Cerebellar cortex (tissue), 1 donor: ENCODE measurements at regions not wholly inside any gene's neighbourhood (a gene's known extent, or its start where the extent isn't known, plus 50 kb on each side); places are given as distances from the start of the nearest gene placed in this dataset.
A peak's percentile ranks its signal among the peaks of the same experiment; 100 is the strongest.

ENCODE experiments used
- DNase-seq: peaks from one replicate; pipeline ENCODE4 v3.0.0-alpha.2; 2015; ENCODE audit warnings: low spot score

DNA sequence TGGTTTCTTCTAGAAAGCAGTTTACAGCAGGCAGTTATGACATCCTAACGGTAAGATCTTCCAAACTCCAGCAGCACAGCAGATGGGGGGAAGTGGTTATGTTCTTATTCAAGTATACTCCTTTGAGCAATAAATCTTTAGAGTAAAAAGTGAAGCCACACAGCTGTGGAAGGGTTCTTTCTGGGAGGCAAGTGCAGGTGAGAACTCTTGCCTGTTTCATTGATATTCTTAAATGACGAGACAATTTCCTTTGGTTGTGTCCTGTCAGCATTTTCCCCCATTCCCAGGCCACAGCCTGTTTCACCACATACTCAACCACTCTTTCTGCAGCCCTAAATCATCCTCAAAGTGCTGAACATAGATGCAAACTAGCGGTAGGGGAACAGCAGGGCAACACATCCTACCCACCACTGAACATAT is 207.3 kb upstream of the MTNR1B start:
- DNase-seq: no peak

DNA sequence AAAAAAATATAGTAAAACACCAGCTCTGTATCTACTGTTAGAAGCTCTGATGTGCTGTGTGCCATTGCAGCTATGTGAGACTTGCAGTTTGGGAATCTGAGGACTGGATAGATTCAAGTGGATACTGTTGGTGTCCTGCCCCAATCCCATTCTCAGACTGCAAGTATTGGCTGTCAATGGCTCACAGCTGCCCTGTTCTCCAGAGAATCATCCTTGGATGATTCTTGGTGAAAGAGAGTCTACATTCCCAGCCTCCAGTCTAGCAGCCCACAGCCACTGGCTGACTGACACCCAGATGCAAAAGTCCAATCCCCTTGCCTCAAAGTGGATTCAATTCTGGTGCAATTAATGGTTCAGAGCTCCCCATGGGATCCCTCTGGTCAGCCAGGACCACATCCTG is 206.1 kb upstream of the MTNR1B start:
- DNase-seq: no peak

DNA sequence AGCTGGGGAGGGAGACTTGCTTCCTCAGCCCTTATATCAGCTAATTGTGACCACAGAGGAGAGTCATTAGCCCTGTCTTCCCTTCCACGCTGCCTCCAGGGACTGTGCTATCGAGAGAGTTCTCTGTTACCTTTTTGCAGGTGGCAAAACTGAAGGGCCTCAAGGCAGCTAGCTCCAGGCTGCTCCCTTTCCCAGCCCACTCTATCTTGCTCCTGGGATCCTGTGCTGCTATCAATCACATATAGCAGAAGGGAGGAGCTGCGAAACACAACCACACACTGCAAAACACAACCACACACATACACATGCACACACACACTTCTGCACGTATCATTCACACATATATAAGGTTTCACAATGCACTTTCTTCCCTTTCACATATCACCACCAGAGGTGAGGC is 205.3 kb upstream of the MTNR1B start:
- no peak for DNase-seq

DNA sequence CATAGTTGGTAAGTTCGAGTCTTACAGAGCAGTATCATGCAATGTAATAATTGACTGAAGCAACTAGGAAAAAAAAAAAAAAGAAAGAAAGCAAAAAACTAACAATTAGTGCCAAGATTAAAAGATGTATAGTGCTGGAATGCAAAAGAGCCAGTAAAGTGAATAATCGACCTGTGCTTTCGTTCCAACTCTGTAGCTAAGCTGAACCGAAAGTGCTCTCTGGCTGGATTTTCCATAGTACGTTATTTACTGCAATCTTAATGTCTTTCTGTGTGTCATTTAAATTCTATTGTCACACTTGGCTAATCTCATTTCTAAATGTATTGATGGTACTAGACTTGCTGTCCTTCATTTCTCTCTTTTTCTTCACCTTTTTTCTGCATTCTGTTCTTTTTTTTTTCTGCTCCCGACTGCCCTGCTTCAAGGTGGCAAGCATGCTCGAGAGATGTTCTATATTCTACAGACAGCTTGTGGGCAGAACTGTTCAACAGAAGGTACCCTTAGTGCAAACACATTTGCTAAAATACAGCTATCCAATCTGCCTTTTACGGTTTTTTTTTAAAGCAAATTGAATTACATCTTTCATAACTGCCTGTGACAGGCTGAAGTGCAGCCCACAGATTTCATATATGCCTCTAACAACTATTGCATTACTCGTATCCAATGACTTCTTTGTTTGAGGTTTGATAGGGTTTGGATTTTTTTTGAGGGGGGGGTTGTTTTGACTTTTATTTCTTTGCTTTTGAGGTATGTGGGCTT is 204.2 kb upstream of the MTNR1B start:
- no peak for DNase-seq

DNA sequence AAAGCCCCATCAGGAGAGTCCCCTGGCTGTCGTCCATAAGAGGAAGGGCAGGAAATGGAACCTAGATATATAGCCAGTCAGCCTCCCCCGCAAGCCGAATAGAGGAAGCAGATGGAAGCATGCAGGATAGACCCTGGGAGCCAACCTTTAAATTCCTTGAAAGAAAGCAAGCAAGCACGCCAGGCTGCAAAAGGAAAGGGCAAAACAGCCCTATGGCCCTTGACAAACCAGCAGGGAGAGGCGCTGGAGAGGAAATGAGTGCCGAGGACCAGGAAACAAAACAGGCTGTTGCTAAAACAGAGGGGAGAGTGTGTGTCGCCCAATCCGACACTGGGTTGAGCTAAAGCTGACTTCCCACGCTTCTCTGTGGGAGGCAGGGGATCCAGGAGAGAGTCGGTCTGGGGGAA is 203.5 kb upstream of the MTNR1B start:
- DNase-seq: peak; percentile 57

DNA sequence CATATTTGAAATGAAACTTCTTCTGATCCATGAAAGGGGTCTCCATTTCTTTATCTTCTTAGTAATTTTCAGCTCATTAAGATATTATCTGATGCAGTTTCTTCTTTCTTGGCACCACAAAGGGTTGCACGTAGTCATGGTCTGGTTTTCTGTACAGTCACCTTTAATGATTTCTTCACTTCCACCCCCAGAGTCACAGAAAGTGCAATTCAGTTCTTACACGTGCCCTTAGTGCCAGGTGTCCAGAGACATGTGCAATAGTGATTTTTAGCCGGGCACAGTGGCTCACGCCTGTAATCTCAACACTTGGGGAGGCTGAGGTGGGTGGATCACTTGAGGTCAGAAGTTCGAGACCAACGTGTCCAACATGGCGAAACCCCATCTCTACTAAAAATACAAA is 202.8 kb upstream of the MTNR1B start:
- DNase-seq: no peak

DNA sequence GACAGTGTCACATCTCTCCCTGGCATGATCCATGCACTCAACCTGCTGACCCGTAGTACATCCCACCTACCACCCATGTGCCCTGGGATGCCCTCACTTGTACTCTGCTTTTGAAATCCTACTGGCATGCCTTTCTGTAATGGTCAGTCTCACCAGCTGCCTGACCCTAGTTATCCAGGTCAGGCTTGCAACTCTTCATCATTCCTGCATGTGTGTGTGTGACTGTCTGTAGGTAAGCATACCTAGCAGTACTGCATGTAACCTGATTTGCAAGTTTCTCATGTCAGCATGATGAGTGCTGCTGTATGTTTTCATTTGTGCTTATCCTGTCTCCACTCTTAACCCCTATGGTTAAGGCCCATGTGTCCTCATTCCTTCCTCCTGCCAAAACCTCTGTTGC is 202.0 kb upstream of the MTNR1B start:
- DNase-seq: no peak

DNA sequence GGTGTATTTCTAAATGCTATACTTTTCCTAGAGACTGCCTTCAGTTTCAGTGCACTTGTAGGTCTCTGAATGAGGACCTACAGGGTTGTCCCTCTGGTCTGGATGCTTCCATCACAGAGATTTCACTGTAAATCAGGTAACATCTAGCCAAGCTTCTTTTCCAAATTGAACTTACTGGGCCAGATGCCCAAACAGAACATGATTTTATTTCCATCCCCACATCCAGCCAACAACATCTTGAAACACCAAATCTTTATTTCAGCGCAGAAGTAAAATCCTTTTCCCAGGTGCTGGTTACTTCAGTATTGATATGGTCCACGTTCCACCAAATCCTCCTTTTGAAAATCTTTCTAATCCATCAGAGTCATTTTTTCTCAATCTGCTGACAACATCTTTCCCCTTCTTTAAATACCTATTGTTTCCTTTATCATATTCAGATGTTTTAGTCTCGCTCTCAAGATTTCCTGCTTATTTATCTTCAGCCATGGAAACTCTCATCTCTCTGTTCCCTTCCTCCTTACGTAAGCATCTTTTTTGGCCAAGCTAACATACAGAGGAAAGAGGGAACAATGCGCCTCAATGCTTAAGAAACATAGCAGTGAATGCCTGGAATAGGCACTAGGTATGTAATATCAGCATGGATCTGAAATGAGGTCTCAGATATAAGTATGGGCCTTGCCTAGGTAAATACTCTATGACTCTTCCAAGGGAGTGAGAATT is 201.2 kb upstream of the MTNR1B start:
- DNase-seq: no peak

DNA sequence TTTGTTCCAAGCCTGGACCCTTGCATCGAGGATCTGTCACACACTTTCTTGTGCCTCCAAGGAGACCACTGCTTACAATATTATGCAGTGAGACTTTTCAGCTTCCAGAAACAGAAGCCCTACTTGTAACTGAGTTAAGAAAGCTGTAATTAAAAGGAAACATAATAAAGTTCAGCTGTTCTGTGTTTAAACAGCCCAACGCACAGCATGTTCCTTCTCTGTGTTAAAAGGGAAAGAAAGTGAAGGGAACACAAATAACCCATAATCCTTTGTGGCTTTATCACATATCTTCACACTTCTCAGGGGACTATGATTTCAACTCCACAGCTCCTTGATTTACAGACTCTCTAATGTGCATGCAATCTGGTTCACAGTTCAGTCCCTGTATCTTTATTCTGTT is 200.3 kb upstream of the MTNR1B start:
- no peak for DNase-seq

DNA sequence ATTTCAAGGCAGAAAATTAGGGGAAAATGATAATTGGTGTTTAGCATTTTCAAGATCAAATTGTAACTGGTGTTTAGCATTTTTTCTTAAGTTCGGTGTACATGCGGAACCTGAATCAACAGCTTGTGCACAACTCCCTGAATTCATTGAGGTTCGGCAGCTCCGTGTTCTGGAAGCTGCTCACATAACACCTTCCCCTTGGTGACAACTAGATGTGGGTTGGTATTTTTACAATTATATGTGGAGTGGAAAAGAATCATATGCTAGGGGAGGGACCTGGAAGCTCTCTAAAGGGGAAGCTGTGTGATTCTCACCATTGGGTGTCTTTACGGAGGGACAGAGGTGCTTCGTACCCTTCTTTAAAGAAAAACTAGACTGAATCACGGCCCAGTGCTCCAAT is 199.0 kb upstream of the MTNR1B start:
- no peak for DNase-seq

DNA sequence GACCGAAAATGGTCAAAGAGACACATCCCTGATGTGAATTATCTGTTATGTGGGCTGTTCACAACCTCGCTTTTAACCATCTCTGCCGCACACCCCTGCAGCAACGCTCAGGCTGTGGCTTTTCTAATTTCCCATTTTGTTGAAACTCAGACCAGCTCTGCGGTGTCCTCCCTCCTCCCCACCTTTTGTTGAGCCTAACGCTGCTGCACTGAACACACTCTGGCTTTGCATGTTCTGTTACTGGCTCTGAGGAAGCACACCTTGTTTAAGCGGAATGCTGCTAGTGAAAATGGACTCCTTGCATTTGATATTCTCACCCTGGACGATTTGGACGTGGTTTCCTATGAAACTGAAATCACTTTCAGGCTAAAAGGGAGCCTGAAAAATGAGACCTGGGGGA is 198.5 kb upstream of the MTNR1B start:
- no peak for DNase-seq

DNA sequence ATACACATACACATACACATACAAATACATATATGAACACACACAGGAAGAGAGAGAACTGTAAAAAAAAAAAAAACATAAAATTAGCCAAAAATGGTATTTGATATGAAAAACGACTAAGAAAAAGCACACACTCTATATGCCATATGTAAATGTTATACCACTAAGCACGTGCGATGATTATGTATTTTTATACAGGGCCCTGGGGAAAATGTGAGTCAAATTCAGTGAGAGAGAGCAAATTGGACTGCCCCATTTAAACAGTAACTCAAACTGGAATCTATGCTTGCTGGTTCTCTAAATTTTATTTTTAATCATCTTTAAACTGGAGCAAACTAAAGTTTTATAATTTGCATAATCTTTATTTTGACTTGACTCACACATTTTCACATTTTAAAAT is 197.8 kb upstream of the MTNR1B start:
- no peak for DNase-seq

DNA sequence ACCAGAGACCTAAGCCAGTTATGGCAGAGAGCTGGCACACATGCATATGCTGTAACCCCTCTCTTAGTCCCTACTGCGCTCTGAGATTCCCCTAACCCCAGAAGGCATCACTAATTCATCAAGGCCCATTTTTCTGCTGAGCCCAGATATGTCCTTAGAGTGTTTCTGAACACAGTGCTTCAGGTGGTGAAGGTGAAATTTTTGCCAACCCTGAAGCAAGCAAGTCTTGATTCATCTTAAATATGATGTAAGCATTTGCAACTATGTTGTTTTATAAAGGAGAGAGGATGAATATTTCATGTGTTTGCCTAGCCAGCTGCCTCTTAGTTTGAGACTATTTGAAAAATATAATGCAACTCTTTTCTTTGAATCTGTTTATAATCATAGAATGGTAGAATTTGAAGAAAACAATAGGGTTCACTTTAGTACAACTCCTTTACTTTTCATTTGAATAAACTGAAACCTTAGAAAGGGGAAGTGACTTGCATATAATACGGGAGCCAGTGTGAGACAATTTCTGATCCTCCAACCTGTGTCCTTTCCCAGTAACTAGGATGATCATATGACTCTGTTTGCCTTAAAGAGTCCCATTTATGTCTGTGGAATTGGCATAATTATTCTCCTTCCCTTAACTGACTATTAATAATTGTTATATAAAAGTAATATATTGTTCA is 194.3 kb upstream of the MTNR1B start:
- no peak for DNase-seq

DNA sequence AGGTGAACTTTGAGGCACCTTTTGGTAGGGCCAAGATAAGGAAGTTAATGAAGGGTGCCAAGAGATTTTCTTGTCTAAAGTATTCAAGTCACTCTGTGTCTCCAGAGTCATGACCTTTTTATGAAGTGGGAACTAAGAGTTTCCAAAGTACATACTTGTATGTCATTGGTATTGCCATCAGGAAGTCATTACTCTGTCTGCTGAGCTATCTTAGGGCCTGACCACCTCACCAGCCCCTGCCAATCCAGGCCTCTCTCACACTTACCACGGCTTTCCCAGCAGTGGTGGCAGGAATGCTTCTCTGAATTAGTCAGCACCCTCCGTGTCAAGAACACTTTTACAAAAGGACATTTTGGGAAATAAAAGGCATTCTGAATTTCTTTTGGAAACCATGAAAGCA is 192.8 kb upstream of the MTNR1B start:
- DNase-seq: no peak

DNA sequence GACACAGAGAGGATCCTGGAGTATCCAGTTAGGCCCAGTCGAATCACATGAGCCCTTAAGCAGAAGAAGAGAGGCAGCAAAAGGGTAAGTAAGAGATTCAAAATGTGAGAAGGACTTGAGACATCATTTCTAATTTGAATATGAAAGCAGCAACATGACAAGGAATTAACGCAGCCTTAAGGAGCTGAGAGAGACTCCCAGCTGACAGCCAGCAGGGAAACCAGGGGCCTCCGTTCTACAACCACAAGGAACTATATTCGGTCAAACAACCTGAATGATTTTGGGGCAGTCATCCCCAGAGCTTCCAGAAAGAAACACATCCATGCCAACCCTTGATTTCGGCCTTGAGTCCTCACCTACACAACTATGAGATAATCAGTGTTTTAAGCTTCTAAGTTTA is 189.7 kb upstream of the MTNR1B start:
- DNase-seq: no peak

DNA sequence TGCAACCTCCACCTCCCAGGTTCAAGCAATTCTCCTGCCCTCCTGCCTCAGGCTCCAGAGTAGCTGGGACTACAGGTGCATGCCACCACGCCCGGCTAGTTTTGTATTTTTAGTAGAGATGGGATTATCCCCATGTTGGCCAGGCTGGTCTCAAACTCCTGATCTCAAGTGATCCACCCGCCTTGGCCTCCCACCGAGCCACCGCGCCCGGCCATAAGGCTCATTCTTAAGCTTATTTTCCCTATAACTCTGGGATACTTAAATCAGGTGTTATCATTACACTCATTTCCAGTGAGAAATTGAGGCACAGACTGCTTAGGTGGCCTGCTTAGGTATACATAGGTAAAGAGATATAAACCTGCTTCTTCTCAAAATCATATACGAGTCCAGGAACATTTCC is 188.3 kb upstream of the MTNR1B start:
- DNase-seq: no peak

DNA sequence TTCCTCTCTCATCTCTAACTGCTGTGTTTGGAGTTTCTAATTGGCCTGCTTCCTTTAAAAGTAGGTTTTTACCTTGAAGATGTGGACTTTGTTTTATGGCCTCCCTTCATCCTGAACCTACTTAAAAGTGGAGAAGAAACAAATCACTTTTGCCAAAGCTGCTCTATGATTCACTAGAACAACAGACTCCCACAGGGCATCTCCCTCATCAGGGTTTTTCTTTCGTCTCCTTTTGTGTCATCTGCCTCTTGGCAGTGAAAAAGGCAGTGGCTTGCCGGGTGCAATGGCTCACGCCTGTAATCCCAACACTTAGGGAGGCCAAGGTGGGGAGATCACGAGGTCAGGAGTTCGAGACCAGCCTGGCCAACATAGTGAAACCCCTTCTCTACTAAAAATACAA is 186.6 kb upstream of the MTNR1B start:
- no peak for DNase-seq

DNA sequence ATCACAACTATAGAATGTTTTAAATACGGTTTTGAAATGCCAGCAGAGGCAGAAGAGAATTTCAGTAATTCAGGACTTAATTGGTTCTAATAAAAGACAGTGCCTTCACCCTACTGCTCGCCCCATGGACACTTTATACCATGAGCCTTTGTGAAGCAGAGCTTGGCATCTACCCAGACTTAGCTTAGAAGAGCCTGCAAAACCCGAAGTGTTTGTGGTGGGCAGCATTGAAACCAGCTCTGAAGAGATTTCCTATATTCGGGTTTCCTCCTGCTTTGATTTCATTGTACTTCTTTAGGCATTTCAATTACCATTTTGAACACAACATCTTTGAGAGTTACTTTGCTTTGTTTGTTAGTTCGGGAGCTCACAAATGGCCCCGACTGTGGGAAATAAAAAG is 185.1 kb upstream of the MTNR1B start:
- no peak for DNase-seq

DNA sequence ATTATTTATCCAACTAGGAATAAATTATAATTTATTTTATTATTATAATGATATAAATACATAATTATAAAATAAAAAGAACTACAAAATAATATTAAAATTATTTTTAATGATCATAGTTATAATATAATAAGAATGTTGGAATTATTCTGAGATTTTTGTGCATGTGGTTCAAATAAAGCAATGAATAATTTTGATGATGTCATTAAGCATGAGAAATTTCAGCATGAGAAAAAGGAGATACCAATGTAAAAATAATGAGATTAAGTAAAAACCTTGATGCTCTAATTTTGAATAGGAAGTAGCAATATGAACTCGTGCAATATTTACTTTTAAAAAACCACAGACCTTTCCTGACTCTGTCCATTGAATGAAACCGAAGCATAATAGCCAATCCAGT is 181.8 kb upstream of the MTNR1B start:
- DNase-seq: no peak

DNA sequence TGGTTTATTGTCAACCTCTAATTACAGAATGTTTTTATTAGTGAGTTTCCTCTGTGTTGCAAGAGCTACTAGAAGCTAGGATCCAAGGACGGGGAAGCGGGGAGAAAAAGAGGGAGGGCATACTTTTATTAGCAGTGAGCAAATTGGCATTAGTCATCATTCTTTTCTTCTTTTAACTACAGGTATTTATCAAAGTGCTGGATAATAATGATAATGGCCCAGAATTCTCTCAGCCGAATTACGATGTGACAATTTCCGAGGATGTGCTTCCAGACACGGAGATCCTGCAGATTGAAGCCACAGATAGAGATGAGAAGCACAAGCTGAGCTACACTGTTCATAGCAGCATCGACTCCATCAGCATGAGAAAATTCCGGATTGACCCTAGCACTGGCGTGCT is 179.7 kb upstream of the MTNR1B start:
- no peak for DNase-seq

DNA sequence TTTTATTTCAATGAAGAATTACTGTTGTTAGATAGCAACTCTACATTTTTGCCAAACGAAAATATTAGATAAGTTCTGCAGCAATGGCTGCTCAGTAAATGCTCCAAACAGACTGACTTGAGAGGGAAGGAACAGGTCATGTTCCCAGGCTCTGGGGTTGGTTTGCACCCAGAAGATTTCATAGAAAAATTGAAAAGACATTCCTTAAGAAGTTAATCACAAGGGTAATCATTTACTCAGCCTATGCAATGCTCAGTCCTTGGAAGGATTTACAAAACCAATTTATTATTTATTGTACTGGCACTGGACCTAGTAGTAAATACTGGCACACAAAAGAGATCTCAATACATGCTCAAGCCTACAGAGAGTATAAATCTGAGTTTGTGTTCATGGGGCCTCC is 179.1 kb upstream of the MTNR1B start:
- DNase-seq: no peak

DNA sequence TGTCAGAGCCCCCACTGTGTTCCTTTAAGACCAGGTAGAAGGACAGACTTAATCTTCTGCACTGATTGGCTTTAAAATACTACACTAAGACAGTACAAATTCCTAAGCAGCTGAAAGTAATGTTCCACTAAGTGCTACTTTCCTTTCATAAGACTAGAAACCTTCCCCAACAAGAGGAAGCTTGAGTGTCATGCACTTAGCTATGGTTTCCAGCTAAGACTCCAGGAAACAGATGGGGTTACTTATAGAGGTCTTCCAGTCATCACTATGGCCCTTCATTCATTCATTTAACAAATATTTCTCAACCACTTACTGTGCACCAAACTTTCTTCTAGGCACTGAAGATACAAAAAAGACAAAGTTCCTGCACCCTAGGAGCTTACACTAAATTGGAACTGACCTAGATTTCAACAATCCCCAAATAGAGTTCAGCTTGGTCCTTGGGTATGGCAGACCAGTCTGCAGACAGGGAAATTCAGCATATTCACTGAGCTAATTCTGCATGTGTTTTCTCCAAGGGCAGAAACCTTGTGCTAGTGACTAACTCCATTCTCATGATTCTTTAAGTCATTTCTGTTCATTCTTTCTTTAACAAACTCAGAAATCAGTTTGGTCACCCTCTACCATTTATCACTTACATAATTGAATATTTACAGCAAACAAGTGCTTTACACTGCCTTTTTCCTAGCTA is 178.4 kb upstream of the MTNR1B start:
- DNase-seq: no peak

DNA sequence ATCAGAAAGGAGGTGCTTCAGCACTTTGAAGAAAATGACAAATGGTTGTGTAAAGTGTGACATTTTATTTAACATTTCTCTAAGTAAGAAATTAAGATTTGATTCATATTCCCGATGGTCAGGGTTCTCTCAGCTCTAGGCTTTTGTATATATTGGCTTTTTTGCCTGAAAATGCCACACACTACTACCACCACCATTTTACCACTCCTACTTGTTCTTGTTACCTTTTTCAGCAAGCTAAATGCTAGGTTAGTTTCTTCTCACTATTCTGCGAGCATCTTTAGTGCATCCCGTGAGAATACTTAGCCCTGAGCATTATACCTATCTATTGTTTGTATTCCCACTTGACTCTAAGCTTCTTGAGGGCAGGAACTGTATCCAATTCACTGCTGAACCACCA is 177.6 kb upstream of the MTNR1B start:
- no peak for DNase-seq
